NCI-H82 treated with DMSO at 0.1 percent for 48 hours (cell line): ENCODE measurements at regions not wholly inside any gene's neighbourhood (a gene's known extent, or its start where the extent isn't known, plus 50 kb on each side); places are given as distances from the start of the nearest gene placed in this dataset.
"Not testable (repeated sequence)": the region's sequence is repeated elsewhere in the genome, so short reads cannot be mapped to it uniquely, and the experiment has no call there.

Experiments used
- DNase-seq: peaks from one replicate; lab custom pipeline; 2025; ENCODE audit not compliant: unreplicated experiment; lab: John Stamatoyannopoulos, UW

GRCh38 chr15:94987085-94987484 is 755.7 kb downstream of the MCTP2 start:
- no peak for DNase-seq

- no peak for DNase-seq
Measured at GRCh38 chr15:94991718-94992117, 760.4 kb downstream of the MCTP2 start.

- DNase-seq: no peak
Measured at GRCh38 chr15:95009635-95010034, 778.3 kb downstream of the MCTP2 start.

- no peak for DNase-seq
Measured at GRCh38 chr15:95013381-95013780, 782.0 kb downstream of the MCTP2 start.

GRCh38 chr15:95016511-95017229 is 785.3 kb downstream of the MCTP2 start:
- no peak for DNase-seq

- DNase-seq: no peak
Measured at GRCh38 chr15:95017666-95018328, 786.4 kb downstream of the MCTP2 start.

DNA sequence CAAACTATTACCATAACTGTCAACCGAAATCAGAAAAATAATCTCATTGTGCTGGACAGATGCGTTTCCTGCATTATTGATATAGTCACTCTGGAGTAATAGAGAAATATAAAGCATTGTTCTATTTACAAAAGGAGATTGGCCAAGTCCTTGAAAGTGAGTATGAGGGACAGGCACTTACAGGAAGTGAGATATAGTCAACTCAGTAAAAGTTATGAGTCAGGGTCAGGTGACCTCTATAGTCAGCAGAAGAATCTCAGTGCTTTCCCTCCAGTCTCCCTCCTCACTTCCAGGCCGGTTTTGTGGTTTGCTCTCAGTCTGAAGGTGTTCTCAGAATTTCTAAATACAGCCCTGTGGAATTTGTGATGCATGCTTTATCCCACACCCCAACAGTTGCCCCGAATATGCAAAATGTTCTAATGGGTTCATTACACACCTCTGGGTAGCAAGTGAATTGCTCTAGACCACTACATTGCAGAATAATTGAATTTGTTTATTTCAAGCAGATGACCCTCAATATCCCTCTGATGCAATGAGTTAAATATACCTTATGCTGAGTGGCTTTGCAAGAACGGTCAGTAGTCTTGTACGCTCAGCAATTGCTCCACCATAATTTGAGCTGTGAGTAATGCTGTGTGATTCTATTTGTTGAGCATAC is 787.7 kb downstream of the MCTP2 start:
- no peak for DNase-seq

GRCh38 chr15:95019907-95020306 is 788.5 kb downstream of the MCTP2 start:
- no peak for DNase-seq

DNA sequence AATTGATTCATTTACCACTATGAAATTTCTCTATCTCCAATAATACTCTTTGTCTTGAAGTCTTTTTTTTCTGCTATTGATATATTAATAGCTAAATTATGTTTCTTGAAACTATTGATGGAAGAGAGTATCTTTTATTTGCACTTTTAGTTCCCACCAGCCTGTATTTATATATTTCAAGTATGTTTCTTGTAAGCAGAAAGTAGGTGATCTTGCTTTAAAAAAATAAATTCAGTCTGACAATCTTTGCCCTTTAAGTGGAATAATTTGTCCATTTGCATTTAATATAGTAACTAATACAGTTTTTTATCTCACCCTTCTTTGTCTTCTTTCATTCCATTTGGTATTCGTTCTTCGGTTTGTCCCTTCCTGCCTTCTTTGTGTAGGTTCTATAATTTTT is 790.5 kb downstream of the MCTP2 start:
- no peak for DNase-seq

DNA sequence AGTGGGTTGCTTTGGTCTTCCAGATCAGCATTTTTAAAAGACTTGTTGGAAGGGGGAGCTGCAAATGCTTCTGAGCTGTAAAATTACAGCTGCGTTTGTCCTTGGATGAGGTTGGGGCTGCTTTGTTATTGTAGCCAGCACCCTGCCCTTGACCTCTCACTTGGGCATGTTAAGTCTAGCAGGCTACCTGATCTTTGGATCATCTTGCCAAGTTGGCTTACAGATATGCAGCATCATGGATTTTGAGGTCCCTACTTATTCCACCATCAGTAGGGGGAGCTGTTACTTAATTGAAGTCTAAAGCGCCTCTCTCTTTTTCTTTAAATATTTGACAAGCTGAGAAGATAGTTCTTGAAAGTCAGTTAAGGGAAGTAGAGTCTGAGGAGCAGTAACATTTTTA is 793.0 kb downstream of the MCTP2 start:
- DNase-seq: no peak

- DNase-seq: no peak
Measured at GRCh38 chr15:95025924-95026728, 794.8 kb downstream of the MCTP2 start.

DNA sequence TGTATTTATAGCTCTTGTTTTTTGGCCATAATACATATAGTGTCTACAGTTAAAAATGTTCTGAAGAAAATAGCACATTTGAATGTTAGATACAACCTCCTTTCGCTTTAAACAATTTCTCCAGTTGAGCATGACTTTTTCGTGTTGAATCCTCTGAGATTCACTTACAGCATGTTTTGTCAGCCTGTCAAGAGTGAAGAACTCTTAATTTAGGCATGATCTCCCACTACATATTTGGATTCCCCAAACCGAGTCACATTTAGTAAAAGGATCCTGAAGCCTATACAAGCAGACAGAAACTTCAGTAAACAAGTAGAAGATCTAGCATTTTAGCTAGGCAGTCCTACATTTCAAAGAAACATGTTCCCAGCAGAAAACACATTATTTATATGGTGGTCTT is 796.6 kb downstream of the MCTP2 start:
- DNase-seq: no peak

GRCh38 chr15:95032156-95032555 is 800.8 kb downstream of the MCTP2 start:
- no peak for DNase-seq

DNA sequence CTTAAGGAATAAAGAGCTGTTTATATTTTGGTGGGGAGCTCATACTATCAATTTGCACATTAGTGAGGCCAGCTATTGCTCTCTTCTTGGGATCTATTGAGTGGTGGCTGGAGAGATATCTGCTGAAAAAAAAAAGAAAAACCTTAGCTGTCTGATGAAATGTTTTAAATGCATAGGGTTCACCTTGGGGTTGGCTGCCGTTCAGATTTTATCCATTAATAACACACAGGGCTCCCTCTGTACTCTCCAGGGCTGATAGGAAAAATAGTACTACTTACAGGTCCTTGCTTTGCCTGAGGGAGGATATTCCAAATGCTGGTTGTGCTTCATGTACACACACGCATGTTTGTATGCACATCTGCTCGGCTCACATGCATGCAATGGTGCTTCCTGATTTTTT is 803.7 kb downstream of the MCTP2 start:
- DNase-seq: no peak

GRCh38 chr15:95041297-95041696 is 809.9 kb downstream of the MCTP2 start:
- no peak for DNase-seq

DNA sequence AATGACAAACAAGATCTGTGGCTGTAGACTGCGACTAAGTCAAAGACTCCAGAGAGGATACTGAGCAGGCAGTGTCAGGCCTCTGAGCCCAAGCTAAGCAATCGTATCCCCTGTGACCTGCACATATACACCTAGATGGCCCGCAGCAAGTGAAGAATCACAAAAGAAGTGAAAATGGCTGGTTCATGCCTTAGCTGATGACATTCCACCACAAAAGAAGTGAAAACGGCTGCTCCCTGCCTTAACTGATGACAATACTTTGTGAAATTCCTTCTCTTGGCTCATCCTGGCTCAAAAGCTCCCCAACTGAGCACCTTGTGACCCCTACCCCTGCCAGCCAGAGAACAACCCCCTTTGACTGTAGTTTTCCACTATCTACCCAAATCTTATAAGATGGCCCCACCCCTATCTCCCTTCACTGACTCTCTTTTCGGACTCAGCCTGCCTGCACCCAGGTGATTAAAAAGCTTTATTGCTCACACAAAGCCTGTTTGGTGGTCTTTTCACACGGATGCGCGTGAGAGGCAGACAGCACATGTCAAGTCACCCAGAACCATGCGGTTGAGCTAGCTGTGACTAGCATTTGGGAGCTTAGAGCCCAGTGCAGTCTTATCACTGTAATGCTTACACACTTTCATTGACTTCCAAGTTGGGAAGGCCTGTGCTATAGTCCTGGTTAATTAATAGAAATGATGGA is 812.0 kb downstream of the MCTP2 start:
- not testable (repeated sequence) for DNase-seq

GRCh38 chr15:95043933-95044313 is 812.6 kb downstream of the MCTP2 start:
- DNase-seq: no peak

- DNase-seq: no peak
Measured at GRCh38 chr15:95044745-95045417, 813.5 kb downstream of the MCTP2 start.

DNA sequence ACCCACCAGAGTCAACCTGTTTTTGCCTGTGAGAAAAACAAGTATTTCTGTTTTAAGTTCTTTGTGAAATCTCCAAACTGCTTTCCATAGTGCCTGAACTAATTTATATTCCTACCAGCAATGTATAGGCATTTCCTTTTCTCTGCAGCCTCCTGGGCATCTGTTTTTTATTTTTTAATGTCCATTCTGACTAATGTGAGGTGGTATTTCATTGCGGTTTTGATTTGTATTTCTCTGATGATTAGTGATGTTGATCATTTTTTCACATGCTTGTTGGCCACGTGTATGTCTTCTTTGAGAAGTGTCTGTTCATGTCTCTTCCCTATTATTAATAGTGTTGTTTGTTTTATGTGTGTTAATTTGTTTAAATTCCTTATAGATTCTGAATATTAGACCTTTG is 820.5 kb downstream of the MCTP2 start:
- no peak for DNase-seq

GRCh38 chr15:95059346-95059905 is 828.1 kb downstream of the MCTP2 start:
- no peak for DNase-seq
